Islet of Langerhans (tissue), 1 donor: ENCODE measurements at regions not wholly inside any gene's neighbourhood (a gene's known extent, or its start where the extent isn't known, plus 50 kb on each side); places are given as distances from the start of the nearest gene placed in this dataset.

Source experiments
- FAIRE-seq: peaks from one replicate; lab custom pipeline; 2011; peaks lifted over from hg19 to GRCh38; lab: Jason Lieb, UNC

- FAIRE-seq: no peak
Measured at GRCh38 chr2:235170016-235170415, 218.2 kb downstream of the SH3BP4 start.

GRCh38 chr2:235170536-235171521 is 219.0 kb downstream of the SH3BP4 start:
- FAIRE-seq: no peak

GRCh38 chr2:235171550-235172031 is 219.8 kb downstream of the SH3BP4 start:
- no peak for FAIRE-seq

- FAIRE-seq: no peak
Measured at GRCh38 chr2:235180642-235181041, 228.8 kb downstream of the SH3BP4 start.

- no peak for FAIRE-seq
Measured at GRCh38 chr2:235183786-235184185, 232.0 kb downstream of the SH3BP4 start.

GRCh38 chr2:235187806-235188205 is 236.0 kb downstream of the SH3BP4 start:
- no peak for FAIRE-seq

GRCh38 chr2:235191486-235191885 is 239.7 kb downstream of the SH3BP4 start:
- no peak for FAIRE-seq

GRCh38 chr2:235191978-235192377 is 240.2 kb downstream of the SH3BP4 start:
- FAIRE-seq: no peak

GRCh38 chr2:235194351-235194750 is 242.5 kb downstream of the SH3BP4 start:
- FAIRE-seq: no peak

GRCh38 chr2:235194836-235195235 is 243.0 kb downstream of the SH3BP4 start:
- no peak for FAIRE-seq

- FAIRE-seq: no peak
Measured at GRCh38 chr2:235195921-235196320, 244.1 kb downstream of the SH3BP4 start.

- no peak for FAIRE-seq
Measured at GRCh38 chr2:235199128-235199527, 247.3 kb downstream of the SH3BP4 start.

- FAIRE-seq: no peak
Measured at GRCh38 chr2:235200216-235200615, 248.4 kb downstream of the SH3BP4 start.

- FAIRE-seq: no peak
Measured at GRCh38 chr2:235201756-235202155, 249.9 kb downstream of the SH3BP4 start.

GRCh38 chr2:235204948-235205347 is 253.1 kb downstream of the SH3BP4 start:
- FAIRE-seq: no peak

- FAIRE-seq: no peak
Measured at GRCh38 chr2:235206399-235206798, 254.6 kb downstream of the SH3BP4 start.

GRCh38 chr2:235206980-235207579 is 255.3 kb downstream of the SH3BP4 start:
- no peak for FAIRE-seq

GRCh38 chr2:235211056-235211455 is 259.2 kb downstream of the SH3BP4 start:
- FAIRE-seq: no peak

- no peak for FAIRE-seq
Measured at GRCh38 chr2:235212501-235213158, 260.8 kb downstream of the SH3BP4 start.

- FAIRE-seq: no peak
Measured at GRCh38 chr2:235215248-235215647, 263.4 kb downstream of the SH3BP4 start.

- no peak for FAIRE-seq
Measured at GRCh38 chr2:235216901-235217300, 265.1 kb downstream of the SH3BP4 start.

- FAIRE-seq: no peak
Measured at GRCh38 chr2:235217846-235218245, 266.0 kb downstream of the SH3BP4 start.

- no peak for FAIRE-seq
Measured at GRCh38 chr2:235218486-235218907, 266.7 kb downstream of the SH3BP4 start.
